ENCODE measurements at regions not wholly inside any gene's neighbourhood (a gene's known extent, or its start where the extent isn't known, plus 50 kb on each side); places are given as distances from the start of the nearest gene placed in this dataset.

- DNase-seq (ENCODE audit: low spot score) = no peak
Observed at GRCh38 chr12:29879606-29880308, 96.0 kb upstream of the TMTC1 start.

- no peak for DNase-seq (ENCODE audit: low spot score)
Observed at GRCh38 chr12:29869946-29870345, 86.2 kb upstream of the TMTC1 start.

- no peak for DNase-seq (ENCODE audit: low spot score)
Observed at GRCh38 chr12:29867823-29868222, 84.1 kb upstream of the TMTC1 start.

GRCh38 chr12:29863665-29864064 is 79.9 kb upstream of the TMTC1 start:
- DNase-seq (ENCODE audit: low spot score) = no peak

GRCh38 chr12:29858270-29858786 is 74.6 kb upstream of the TMTC1 start:
- DNase-seq (ENCODE audit: low spot score) = no peak

GRCh38 chr12:29847246-29847645 is 63.5 kb upstream of the TMTC1 start:
- DNase-seq (ENCODE audit: low spot score) = no peak

GRCh38 chr12:29844667-29845066 is 60.9 kb upstream of the TMTC1 start:
- DNase-seq (ENCODE audit: low spot score) = no peak

- DNase-seq (ENCODE audit: low spot score) = no peak
Observed at GRCh38 chr12:29843036-29843435, 59.3 kb upstream of the TMTC1 start.

- DNase-seq (ENCODE audit: low spot score) = no peak
Observed at GRCh38 chr12:29838768-29839167, 55.0 kb upstream of the TMTC1 start.

Data from kidney tubule cell (primary cell).